Coronary artery (tissue), 2 donors: ENCODE measurements at regions not wholly inside any gene's neighbourhood (a gene's known extent, or its start where the extent isn't known, plus 50 kb on each side); places are given as distances from the start of the nearest gene placed in this dataset.

Source experiments
- DNase-seq: peaks from one replicate; pipeline ENCODE4 v3.0.0-alpha.2; 2017; ENCODE audit warnings: low spot score
- H3K27ac ChIP-seq, 2 donors: fragments of 200-600 bp; sonication (generic); one replicate each; pipeline ENCODE4 v1.5.1; 2016 to 2019
- H3K4me3 ChIP-seq: fragments of 200-600 bp; sonication (generic); 2 replicates; pipeline ENCODE4 v1.5.1; 2016; ENCODE audit warnings: mild to moderate bottlenecking, moderate library complexity
- CTCF ChIP-seq: fragments of 200-600 bp; sonication (generic); IDR thresholded peaks from one replicate; pipeline ENCODE4 v1.5.1; 2019; ENCODE audit warnings: antibody characterized with exemption

GRCh38 chr7:16347066-16347826, 74.1 kb downstream of the CRPPA start:
- no peak for DNase-seq
- Histone ChIP-seq H3K4me3 (no peak overlapping the region), H3K27ac (no peak overlapping the region)
- TF ChIP-seq CTCF, result no peak

GRCh38 chr7:16345979-16346958, 75.1 kb downstream of the CRPPA start:
- no peak for DNase-seq
- Histone ChIP-seq H3K27ac (no peak overlapping the region), H3K4me3 (no peak overlapping the region)
- no peak for TF ChIP-seq CTCF

GRCh38 chr7:16344927-16345326, 76.4 kb downstream of the CRPPA start:
- Histone ChIP-seq H3K4me3 (no peak overlapping the region), H3K27ac (no peak overlapping the region)
- no peak for DNase-seq
- TF ChIP-seq CTCF, result no peak

- no peak for DNase-seq
- Histone ChIP-seq H3K4me3 (no peak overlapping the region), H3K27ac (no peak overlapping the region)
- no peak for TF ChIP-seq CTCF
These were observed 77.7 kb downstream of the CRPPA start for GRCh38 chr7:16343612-16344011.

GRCh38 chr7:16338065-16338464, 83.3 kb downstream of the CRPPA start:
- DNase-seq, result no peak
- Histone ChIP-seq H3K27ac (no peak overlapping the region), H3K4me3 (no peak overlapping the region)
- no peak for TF ChIP-seq CTCF

- no peak for TF ChIP-seq CTCF
- H3K4me3 ChIP-seq, result no peak overlapping the region
- DNase-seq, result no peak
- H3K27ac ChIP-seq, result no peak overlapping the region
These were observed 95.2 kb downstream of the CRPPA start for GRCh38 chr7:16326106-16326505.
